ENCODE measurements at regions not wholly inside any gene's neighbourhood (a gene's known extent, or its start where the extent isn't known, plus 50 kb on each side); places are given as distances from the start of the nearest gene placed in this dataset.

DNA sequence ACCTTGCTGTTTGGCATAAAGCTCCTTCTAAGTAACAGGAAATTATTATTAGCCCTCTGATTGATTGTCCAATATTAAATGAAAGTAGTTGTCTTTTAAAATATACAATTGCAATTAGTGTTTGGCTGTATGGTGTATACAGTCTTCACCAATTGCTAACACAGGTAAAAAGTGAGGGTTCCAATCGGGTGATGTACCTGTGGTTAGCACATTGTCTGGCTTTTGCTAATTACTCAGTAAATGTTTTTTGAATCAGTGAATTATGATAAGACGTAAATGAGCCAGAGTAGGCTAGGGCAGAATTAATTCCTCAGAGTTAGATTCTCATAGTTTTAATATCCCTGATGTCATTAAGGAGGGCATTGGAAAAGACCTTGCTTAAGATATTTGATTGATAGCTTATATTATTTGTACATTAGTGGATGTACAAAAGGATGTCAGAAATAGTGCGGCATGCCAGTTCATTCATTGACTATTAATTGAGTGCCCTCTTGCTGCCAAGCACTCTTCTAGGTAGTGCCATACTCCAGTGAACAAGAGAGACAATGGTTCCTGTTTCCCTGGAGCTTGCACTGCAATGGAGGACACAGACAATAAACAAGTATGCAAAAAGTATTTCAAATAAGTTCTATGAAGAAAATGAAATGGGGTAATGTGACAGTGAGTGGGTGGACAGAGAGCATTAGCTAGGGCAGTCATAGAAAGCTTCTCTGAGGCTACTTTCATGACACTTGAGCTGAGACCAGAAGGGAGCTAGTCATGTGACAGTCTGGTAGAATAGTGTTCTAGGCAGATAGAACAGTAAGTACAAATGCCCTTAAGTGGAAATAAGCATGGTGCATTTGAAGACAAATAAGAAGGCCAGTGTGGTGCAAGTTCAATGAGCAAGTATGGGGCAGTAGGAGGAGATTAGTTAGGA, 205.9 kb upstream of the CASK start:
- H3K27ac ChIP-seq (ENCODE audit: low read length): no peak overlapping the region
- no peaks in the 10 kb centered on the region for H3K27me3 ChIP-seq (ENCODE audit: control insufficient read depth, insufficient read depth, low read length)
- WGBS (ENCODE audit: insufficient coverage, low lambda C conversion rate): no CpG with 5 or more reads among the region's 3 CpGs
- no peak for DNase-seq
- no peaks in the 10 kb centered on the region for H3K36me3 ChIP-seq (ENCODE audit: control insufficient read depth, insufficient read depth, low read length)
- no peak overlapping the region for H3K4me3 ChIP-seq (ENCODE audit: low read length)
- no peaks in the 10 kb centered on the region for H3K4me1 ChIP-seq (ENCODE audit: control insufficient read depth, insufficient read depth, low read length)
- H3K9me3 ChIP-seq (ENCODE audit: control insufficient read depth, low read depth, low read length): no peaks in the 10 kb centered on the region

DNA sequence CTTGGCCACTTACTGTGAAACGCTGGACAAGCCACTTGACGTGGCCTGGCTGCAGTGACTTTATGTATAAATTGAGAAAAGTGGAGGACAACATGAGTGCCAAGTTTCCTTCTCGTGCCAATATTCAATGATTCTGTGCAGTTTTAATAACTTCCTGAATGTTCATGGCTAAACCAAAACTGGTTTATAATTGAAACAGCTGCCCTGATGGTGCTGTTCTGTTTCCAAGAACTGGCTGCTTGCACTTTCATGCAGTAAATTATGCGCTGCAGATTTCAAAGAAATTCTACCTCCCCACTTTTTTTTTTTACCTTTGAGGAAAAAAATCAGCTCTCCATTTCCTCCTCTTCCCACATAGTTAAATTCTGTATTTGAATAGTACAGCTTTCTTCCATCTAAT, 205.2 kb upstream of the CASK start:
- H3K4me1 ChIP-seq (ENCODE audit: control insufficient read depth, insufficient read depth, low read length): no peaks in the 10 kb centered on the region
- WGBS (ENCODE audit: insufficient coverage, low lambda C conversion rate): no CpG with 5 or more reads among the region's 4 CpGs

GRCh38 chrX:42128020-42128419, 204.7 kb upstream of the CASK start:
- no CpG with 5 or more reads among the region's 2 CpGs for WGBS (ENCODE audit: insufficient coverage, low lambda C conversion rate)
- Histone ChIP-seq H3K27ac (ENCODE audit: low read length) (no peak overlapping the region), H3K27me3 (ENCODE audit: control insufficient read depth, insufficient read depth, low read length) (no peaks in the 10 kb centered on the region), H3K36me3 (ENCODE audit: control insufficient read depth, insufficient read depth, low read length) (no peaks in the 10 kb centered on the region), H3K4me3 (ENCODE audit: low read length) (no peak overlapping the region), H3K9me3 (ENCODE audit: control insufficient read depth, low read depth, low read length) (no peaks in the 10 kb centered on the region), H3K4me1 (ENCODE audit: control insufficient read depth, insufficient read depth, low read length) (no peaks in the 10 kb centered on the region)
- no peak for DNase-seq

More for the DNA sequence above, 205.2 kb upstream of the CASK start:
- no peaks in the 10 kb centered on the region for H3K27me3 ChIP-seq (ENCODE audit: control insufficient read depth, insufficient read depth, low read length)
- H3K36me3 ChIP-seq (ENCODE audit: control insufficient read depth, insufficient read depth, low read length): no peaks in the 10 kb centered on the region
- no peak overlapping the region for H3K27ac ChIP-seq (ENCODE audit: low read length)
- no peak overlapping the region for H3K4me3 ChIP-seq (ENCODE audit: low read length)
- no peak for DNase-seq
- no peaks in the 10 kb centered on the region for H3K9me3 ChIP-seq (ENCODE audit: control insufficient read depth, low read depth, low read length)

- H3K36me3 ChIP-seq (ENCODE audit: control insufficient read depth, insufficient read depth, low read length): no peaks in the 10 kb centered on the region
- H3K27ac ChIP-seq (ENCODE audit: low read length): no peak overlapping the region
- no peaks in the 10 kb centered on the region for H3K9me3 ChIP-seq (ENCODE audit: control insufficient read depth, low read depth, low read length)
- no peak overlapping the region for H3K4me3 ChIP-seq (ENCODE audit: low read length)
- H3K27me3 ChIP-seq (ENCODE audit: control insufficient read depth, insufficient read depth, low read length): no peaks in the 10 kb centered on the region
- no peaks in the 10 kb centered on the region for H3K4me1 ChIP-seq (ENCODE audit: control insufficient read depth, insufficient read depth, low read length)
- DNase-seq: no peak
- no CpG with 5 or more reads among the region's 1 CpG for WGBS (ENCODE audit: insufficient coverage, low lambda C conversion rate)
Observed at GRCh38 chrX:42127563-42127962, 204.2 kb upstream of the CASK start.

DNA sequence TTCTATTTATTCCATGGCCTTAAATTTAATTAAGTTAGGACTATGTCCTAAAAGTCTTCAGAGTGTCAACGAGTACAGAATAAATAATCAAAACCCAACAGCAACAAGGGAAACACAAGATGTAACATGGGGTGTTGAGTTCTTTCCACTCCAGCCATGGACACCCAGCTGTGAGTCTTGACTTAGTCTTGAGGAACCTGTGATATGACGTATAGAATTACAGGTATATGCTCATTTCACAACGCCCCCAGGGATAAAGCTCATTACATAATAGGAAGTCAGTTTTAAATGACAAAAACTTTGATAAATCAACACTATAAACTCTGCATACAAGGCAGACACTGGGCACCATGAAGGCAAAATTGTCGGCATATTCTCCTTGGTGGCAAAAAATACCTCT, 200.0 kb upstream of the CASK start:
- Histone ChIP-seq H3K9me3 (ENCODE audit: control insufficient read depth, low read depth, low read length) (no peaks in the 10 kb centered on the region), H3K4me3 (ENCODE audit: low read length) (no peak overlapping the region), H3K27ac (ENCODE audit: low read length) (no peak overlapping the region), H3K36me3 (ENCODE audit: control insufficient read depth, insufficient read depth, low read length) (no peaks in the 10 kb centered on the region), H3K4me1 (ENCODE audit: control insufficient read depth, insufficient read depth, low read length) (peaks cover 7% of the 10 kb centered on the region), H3K27me3 (ENCODE audit: control insufficient read depth, insufficient read depth, low read length) (no peaks in the 10 kb centered on the region)
- WGBS (ENCODE audit: insufficient coverage, low lambda C conversion rate): no CpG with 5 or more reads among the region's 4 CpGs
- no peak for DNase-seq

- Histone ChIP-seq H3K27me3 (ENCODE audit: control insufficient read depth, insufficient read depth, low read length) (no peaks in the 10 kb centered on the region), H3K9me3 (ENCODE audit: control insufficient read depth, low read depth, low read length) (no peaks in the 10 kb centered on the region), H3K36me3 (ENCODE audit: control insufficient read depth, insufficient read depth, low read length) (no peaks in the 10 kb centered on the region), H3K4me3 (ENCODE audit: low read length) (no peak overlapping the region), H3K27ac (ENCODE audit: low read length) (no peak overlapping the region), H3K4me1 (ENCODE audit: control insufficient read depth, insufficient read depth, low read length) (peaks cover 7% of the 10 kb centered on the region)
- WGBS (ENCODE audit: insufficient coverage, low lambda C conversion rate): no CpG with 5 or more reads among the region's 1 CpG
- DNase-seq: peak in 1 of 2 donors; percentile 62
Observed at GRCh38 chrX:42119076-42119475, 195.7 kb upstream of the CASK start.

DNA sequence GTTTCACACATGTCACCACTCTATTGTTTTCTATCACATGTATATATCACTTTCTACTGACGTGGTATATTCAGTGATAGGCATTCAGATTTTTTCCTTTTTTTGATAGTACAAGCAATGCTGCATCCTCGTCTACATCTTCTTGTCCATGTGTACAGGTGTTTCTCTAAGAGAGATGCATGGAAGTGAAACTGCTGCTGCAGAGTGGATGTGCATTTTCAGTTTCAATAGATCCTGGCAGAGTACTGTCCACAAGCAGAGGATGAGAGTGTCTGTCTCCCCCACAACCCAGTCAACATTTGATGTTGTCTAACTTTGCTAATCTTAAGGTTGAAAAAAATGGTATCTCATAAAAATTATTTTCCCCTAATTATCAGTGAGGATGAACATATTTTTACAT, 194.0 kb upstream of the CASK start:
- no peak for DNase-seq
- no peaks in the 10 kb centered on the region for H3K9me3 ChIP-seq (ENCODE audit: control insufficient read depth, low read depth, low read length)
- peaks cover 11% of the 10 kb centered on the region for H3K4me1 ChIP-seq (ENCODE audit: control insufficient read depth, insufficient read depth, low read length)
- no peak overlapping the region for H3K4me3 ChIP-seq (ENCODE audit: low read length)
- no peak overlapping the region for H3K27ac ChIP-seq (ENCODE audit: low read length)
- no CpG with 5 or more reads among the region's 2 CpGs for WGBS (ENCODE audit: insufficient coverage, low lambda C conversion rate)
- no peaks in the 10 kb centered on the region for H3K36me3 ChIP-seq (ENCODE audit: control insufficient read depth, insufficient read depth, low read length)
- H3K27me3 ChIP-seq (ENCODE audit: control insufficient read depth, insufficient read depth, low read length): no peaks in the 10 kb centered on the region

GRCh38 chrX:42109428-42109827, 186.1 kb upstream of the CASK start:
- no CpG with 5 or more reads among the region's 2 CpGs for WGBS (ENCODE audit: insufficient coverage, low lambda C conversion rate)
- Histone ChIP-seq H3K27me3 (ENCODE audit: control insufficient read depth, insufficient read depth, low read length) (no peaks in the 10 kb centered on the region), H3K36me3 (ENCODE audit: control insufficient read depth, insufficient read depth, low read length) (no peaks in the 10 kb centered on the region), H3K27ac (ENCODE audit: low read length) (no peak overlapping the region), H3K9me3 (ENCODE audit: control insufficient read depth, low read depth, low read length) (no peaks in the 10 kb centered on the region), H3K4me3 (ENCODE audit: low read length) (no peak overlapping the region), H3K4me1 (ENCODE audit: control insufficient read depth, insufficient read depth, low read length) (peaks cover 28% of the 10 kb centered on the region)
- no peak for DNase-seq

DNA sequence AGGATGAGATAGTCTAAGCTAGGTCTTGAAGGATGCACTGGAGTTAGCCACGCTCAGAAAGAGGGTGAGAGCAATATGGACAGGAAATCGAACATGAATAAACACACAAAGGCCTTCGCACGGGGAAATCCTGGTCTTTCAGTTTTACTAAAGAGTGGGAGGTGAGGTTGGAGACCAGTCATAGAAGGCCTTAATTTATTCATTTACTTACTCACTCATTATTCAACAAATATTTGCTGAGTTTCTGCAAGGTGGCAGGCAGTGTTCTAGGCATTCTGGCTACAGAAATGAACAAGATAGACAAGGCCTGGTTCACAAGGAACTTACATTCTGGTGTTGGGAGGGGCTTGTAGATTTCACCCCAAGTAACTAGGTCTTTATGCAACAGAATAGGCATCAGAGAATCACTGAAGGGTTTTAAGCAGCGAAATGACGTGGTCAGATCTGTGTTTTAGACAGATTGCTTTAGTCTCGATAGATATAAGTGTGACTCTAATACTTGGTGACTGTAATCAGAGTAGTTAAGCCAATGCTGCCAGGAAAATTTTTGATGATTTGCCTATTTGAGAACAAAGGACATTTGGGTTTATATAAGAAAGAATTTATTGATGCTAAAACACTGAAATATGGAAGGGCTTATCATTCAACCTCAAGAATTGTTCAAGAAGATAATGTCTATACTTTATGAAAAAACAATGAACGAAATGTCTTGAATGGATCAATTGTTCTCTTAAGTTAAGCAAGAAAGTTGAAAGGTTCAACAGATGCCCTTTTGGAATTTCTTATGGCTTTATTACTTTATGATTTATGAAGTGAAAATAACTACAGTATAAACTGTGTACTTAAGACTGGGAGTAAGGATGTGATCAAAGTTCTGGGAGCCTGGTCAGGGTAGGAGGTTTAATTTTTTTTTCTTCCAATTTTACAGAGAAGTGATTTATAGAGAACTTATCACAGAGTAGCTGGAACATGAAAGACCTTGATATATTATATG, 184.4 kb upstream of the CASK start:
- Histone ChIP-seq H3K9me3 (ENCODE audit: control insufficient read depth, low read depth, low read length) (no peaks in the 10 kb centered on the region), H3K4me1 (ENCODE audit: control insufficient read depth, insufficient read depth, low read length) (peaks cover 25% of the 10 kb centered on the region), H3K27me3 (ENCODE audit: control insufficient read depth, insufficient read depth, low read length) (no peaks in the 10 kb centered on the region), H3K36me3 (ENCODE audit: control insufficient read depth, insufficient read depth, low read length) (no peaks in the 10 kb centered on the region), H3K27ac (ENCODE audit: low read length) (peak overlapping the region; percentile 81), H3K4me3 (ENCODE audit: low read length) (no peak overlapping the region)
- peak in 1 of 2 donors; percentile 78 for DNase-seq
- no CpG with 5 or more reads among the region's 8 CpGs for WGBS (ENCODE audit: insufficient coverage, low lambda C conversion rate)

GRCh38 chrX:42106556-42106955, 183.2 kb upstream of the CASK start:
- Histone ChIP-seq H3K9me3 (ENCODE audit: control insufficient read depth, low read depth, low read length) (no peaks in the 10 kb centered on the region), H3K4me1 (ENCODE audit: control insufficient read depth, insufficient read depth, low read length) (peaks cover 25% of the 10 kb centered on the region), H3K27ac (ENCODE audit: low read length) (peak overlapping the region; percentile 81), H3K36me3 (ENCODE audit: control insufficient read depth, insufficient read depth, low read length) (no peaks in the 10 kb centered on the region), H3K4me3 (ENCODE audit: low read length) (no peak overlapping the region), H3K27me3 (ENCODE audit: control insufficient read depth, insufficient read depth, low read length) (no peaks in the 10 kb centered on the region)
- DNase-seq: no peak
- no CpG with 5 or more reads among the region's 2 CpGs for WGBS (ENCODE audit: insufficient coverage, low lambda C conversion rate)

All from large intestine (tissue), 3 donors.